ENCODE measurements at regions not wholly inside any gene's neighbourhood (a gene's known extent, or its start where the extent isn't known, plus 50 kb on each side); places are given as distances from the start of the nearest gene placed in this dataset.
A peak's percentile ranks its signal among the peaks of the same experiment; 100 is the strongest.

DNA sequence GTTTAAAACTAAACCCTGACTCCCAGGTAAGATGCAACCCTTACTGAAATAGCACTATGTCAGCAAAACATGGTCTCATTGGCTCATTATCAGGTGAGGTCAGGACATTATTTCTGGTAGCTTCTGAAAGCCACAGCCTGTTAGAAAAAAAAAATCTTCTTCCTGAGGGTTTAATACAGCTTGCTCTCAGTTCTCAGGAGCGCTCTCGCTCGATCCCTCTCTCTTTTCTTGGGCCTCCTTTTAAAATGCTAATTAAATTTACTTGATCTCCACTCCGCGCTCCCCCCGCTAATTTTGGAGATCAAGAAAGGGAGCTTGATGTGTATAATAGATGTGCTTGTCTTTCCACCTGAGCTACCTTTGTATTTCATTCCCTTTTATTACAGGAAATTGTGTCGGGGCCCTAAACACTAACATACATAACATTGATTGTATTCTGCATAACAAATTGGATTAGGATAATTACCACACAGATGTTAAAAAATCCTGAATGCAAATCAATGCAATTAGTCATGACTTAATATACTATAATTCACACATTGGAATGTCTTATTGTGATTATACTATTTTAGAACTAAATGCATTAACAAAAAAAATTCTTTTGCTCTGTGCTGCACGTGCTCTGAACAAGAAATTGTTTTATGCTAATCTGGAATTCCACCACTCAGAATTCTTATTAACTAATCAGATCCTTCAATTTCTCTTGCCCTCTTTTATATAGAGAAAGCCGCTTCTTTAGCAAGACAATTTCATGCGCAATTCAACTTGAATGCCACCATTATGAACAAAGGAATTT, 101.6 kb upstream of the TEX13D start:
- DNase-seq: no peak
- no peak overlapping the region for H3K4me3 ChIP-seq
- H3K27me3 ChIP-seq: no peaks in the 10 kb centered on the region
- TF ChIP-seq, protein P1, sequence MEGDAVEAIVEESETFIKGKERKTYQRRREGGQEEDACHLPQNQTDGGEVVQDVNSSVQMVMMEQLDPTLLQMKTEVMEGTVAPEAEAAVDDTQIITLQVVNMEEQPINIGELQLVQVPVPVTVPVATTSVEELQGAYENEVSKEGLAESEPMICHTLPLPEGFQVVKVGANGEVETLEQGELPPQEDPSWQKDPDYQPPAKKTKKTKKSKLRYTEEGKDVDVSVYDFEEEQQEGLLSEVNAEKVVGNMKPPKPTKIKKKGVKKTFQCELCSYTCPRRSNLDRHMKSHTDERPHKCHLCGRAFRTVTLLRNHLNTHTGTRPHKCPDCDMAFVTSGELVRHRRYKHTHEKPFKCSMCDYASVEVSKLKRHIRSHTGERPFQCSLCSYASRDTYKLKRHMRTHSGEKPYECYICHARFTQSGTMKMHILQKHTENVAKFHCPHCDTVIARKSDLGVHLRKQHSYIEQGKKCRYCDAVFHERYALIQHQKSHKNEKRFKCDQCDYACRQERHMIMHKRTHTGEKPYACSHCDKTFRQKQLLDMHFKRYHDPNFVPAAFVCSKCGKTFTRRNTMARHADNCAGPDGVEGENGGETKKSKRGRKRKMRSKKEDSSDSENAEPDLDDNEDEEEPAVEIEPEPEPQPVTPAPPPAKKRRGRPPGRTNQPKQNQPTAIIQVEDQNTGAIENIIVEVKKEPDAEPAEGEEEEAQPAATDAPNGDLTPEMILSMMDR (IDR thresholded peaks at IDR 0.05): no peak
- TF ChIP-seq POLR2A (IDR thresholded peaks at IDR 0.05): no peak
- no peaks in the 10 kb centered on the region for H3K36me3 ChIP-seq
- H3K9me3 ChIP-seq: no peaks in the 10 kb centered on the region
- no peak overlapping the region for H3K27ac ChIP-seq
- H3K4me1 ChIP-seq: no peaks in the 10 kb centered on the region

DNA sequence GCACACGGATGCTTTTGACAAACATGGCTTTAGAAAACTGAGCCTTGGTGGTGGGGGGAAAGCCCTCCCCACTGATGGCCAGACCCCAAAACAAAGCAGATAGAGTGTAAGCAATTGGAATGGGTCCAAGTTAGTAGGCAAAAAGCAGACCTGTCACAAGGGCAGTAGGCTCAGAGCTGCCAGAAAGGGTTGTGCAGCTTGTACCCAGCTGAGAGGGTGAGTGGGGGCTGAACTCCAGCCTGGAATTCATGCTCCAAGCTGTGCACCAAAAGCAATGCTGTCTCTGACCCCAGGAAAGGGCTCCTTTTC, 101.1 kb upstream of the TEX13D start:
- H3K27ac ChIP-seq: no peak overlapping the region
- DNase-seq: no peak

DNA sequence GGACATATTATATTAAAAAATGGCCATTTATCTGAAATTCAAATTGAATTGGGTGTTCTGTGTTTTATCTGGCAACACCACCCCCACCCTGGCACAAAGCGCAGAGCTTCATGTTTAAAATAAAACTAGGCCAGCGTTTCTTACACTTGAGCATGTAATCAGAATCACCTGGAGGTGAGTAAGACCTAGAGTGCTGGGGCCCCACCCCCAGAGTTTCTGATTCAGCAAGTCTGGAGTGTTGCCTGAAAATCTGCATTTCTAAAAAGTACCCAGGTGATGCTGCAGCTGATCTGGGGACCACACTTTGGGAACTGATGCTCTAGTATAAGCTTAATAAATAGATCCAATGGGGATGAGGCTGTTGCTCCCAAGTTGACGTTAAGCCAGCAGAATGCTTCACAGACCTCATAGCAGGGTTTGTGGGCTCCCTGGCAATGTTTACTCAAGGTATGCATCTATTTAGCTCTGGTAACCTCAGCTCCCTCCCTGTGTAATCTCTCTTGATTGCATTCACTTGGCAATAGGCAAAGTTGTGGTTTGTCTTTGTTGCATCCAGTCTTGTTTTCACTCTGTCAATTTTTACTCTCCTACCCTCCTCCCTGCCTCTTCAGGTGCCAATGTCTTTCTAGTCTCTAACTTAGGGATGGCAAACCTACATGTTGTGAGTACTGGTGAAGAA, 99.8 kb upstream of the TEX13D start:
- Histone ChIP-seq H3K36me3 (no peaks in the 10 kb centered on the region), H3K9me3 (no peaks in the 10 kb centered on the region), H3K27ac (no peak overlapping the region), H3K27me3 (no peaks in the 10 kb centered on the region), H3K4me1 (no peaks in the 10 kb centered on the region), H3K4me3 (no peak overlapping the region)
- TF ChIP-seq, protein P1 (IDR thresholded peaks at IDR 0.05): no peak
- no peak for TF ChIP-seq POLR2A (IDR thresholded peaks at IDR 0.05)
- no peak for DNase-seq

More for the DNA sequence above, 101.1 kb upstream of the TEX13D start:
- Histone ChIP-seq H3K9me3 (no peaks in the 10 kb centered on the region), H3K4me3 (no peak overlapping the region), H3K4me1 (no peaks in the 10 kb centered on the region), H3K36me3 (no peaks in the 10 kb centered on the region), H3K27me3 (no peaks in the 10 kb centered on the region)
- TF ChIP-seq POLR2A (IDR thresholded peaks at IDR 0.05): no peak
- TF ChIP-seq, protein P1 (IDR thresholded peaks at IDR 0.05): no peak

DNA sequence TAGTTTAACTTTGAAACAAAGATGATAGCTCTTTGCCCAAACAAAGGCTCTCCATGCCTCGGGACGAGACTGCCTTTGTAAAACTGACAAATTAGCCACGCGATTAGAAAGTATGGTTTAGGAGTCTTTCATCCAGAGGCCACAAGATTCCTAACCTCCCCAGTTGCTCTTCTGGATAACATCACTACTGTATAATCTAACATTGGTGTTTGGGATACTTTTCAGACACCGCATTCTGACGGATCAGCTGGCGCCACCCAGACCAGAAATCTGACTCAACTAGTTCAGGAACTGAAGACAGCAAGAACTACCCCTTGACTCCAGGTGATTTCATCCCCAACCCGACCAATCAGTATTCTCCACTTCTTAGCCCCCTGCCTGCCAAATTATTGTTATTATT, 98.1 kb upstream of the TEX13D start:
- Histone ChIP-seq H3K9me3 (no peaks in the 10 kb centered on the region), H3K27ac (peak overlapping the region in 1 of 4 donors; percentile 39), H3K4me1 (no peaks in the 10 kb centered on the region), H3K36me3 (no peaks in the 10 kb centered on the region), H3K27me3 (no peaks in the 10 kb centered on the region), H3K4me3 (no peak overlapping the region)
- TF ChIP-seq POLR2A (IDR thresholded peaks at IDR 0.05): no peak
- TF ChIP-seq, protein P1 (IDR thresholded peaks at IDR 0.05): no peak
- no peak for DNase-seq

DNA sequence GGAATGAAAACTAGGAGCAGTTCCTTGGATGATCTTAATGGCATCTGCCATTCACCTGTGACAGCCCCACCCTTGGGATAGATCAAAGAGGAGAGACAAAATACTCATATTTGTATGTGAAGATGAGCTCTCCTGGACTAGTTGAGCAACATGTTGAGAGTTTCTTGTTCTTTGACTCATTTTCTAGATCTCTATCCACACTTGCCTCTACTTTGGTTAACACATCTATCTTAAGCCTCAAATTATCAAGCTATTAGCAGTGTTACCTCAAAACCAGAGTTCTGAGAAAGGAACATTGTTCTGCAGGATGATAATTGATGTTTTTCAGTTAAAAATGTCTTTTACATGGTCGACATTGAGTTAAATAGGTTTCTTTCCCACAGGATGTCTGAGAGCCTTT, 94.2 kb upstream of the TEX13D start:
- Histone ChIP-seq H3K27me3 (no peaks in the 10 kb centered on the region), H3K4me3 (no peak overlapping the region), H3K9me3 (no peaks in the 10 kb centered on the region), H3K4me1 (no peaks in the 10 kb centered on the region), H3K27ac (no peak overlapping the region), H3K36me3 (no peaks in the 10 kb centered on the region)
- no peak for DNase-seq
- no peak for TF ChIP-seq POLR2A (IDR thresholded peaks at IDR 0.05)
- TF ChIP-seq, protein P1 (IDR thresholded peaks at IDR 0.05): no peak

All from Peyer's patch (tissue), 4 donors.